HG03196 (cell line): ENCODE measurements at regions not wholly inside any gene's neighbourhood (a gene's known extent, or its start where the extent isn't known, plus 50 kb on each side); places are given as distances from the start of the nearest gene placed in this dataset.

Experiments used
- ATAC-seq: cut with Tn5 transposase; IDR thresholded peaks from one replicate; pipeline ENCODE4 v1.9.1; 2021; ENCODE audit not compliant: unreplicated experiment

DNA sequence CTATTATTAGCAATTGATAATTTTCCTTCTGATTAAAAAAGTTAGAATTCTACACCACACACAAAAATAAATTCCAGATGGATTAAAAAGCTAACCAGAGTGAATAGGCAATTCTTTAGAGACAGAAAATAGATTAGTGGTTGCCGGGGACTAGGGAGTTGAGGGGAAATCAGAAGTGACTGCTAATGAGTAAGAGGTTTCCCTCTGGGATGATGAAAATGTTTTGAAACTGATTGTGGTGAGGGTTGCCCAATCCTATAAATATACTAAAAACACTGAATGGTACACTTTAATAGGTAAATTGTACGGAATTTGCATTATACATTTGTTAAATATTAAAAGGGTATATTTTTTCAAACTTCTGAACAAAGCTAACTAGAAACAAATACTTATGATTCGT lies 214.9 kb downstream of the GPAM start:
- ATAC-seq = no peak

DNA sequence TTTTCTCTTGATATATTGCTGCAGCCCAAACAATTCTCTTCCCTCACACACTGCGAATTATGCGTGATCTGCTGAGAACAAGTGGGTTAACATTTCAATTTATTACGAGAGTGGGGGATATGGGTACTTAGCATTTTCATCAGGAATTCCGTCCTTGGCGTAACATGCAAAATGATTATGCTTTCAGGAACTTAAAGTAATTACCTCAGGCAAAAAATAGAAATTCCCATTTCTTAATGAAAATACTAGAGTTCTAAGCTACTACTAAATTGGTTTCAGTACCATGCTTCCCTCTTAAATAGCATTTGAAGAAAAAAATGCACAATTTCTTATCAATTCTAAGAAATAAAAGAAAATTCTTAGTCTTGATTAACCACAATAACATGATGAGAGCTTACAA lies 213.5 kb downstream of the GPAM start:
- ATAC-seq = no peak

DNA sequence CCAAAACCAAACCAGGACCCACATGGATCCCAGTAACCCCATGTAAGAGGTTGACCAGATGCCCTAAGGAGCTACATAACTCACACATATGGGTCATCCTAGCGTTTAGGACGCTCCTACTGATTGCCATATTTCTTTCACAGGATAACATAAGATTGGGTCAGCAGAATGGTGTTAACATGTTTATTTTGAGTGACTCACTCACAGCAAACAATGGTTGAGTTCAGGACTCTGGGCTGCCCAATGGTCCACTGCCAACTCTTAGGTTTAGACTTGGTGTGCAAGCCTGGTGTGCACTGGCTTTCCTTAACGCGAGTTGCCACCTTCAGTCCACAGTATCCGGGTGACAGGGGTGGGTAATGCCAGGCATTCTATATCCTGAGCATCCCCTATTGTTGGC lies 211.5 kb downstream of the GPAM start:
- no peak for ATAC-seq

DNA sequence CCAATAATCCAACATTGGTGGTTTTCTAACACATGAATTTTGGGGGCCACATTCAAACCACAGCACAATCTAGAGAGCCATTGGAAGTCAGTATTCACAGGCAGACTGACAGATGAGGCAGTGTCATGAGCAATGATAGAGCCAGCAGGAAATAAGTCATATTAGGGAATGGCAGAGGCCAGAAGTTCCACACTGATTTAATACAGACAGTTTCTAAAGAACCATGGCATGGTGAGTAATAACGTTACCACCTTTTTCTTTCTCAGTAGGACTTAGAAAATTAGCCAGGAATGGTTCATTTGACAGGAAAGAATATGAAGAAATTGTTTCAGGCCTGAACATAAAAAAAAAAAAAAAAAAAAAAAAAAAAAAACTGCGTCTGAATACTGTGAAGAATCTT lies 210.3 kb downstream of the GPAM start:
- no peak for ATAC-seq

DNA sequence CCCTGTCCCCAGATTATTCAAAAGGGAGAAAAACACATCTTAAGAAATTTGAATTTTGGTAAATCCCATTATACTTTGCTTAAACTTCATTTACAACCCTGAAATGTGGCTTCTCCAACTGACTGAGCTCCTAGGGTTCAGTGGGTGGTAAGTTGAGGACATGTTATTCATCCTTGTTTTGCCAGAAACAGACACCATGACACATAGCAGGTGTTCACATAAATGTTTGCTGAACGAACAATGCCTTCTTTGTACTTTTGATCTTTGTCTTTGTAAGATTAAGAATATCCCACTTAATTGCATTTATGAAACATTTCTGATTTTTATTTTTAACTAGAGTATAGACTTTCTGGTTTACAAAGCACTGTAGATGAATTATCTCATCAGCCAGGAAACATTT lies 209.7 kb downstream of the GPAM start:
- no peak for ATAC-seq

DNA sequence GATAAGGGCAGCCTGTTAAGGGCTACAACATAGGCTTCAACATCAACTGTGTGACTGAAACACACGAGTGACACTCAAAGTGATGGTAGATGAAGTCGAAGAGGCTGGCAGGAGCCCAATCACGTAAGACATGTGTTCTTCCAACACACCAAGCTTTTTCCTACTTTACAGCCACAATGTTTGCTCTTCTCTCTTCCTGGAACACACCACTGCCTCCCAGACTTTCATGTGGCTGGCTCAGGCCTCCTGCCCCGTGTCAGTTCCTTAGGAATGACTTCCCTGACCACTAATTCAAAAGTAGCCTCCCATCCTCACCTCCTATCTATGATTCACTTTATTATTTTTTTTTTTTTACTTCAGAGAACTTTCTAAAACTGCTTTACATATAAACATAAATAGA lies 209.2 kb downstream of the GPAM start:
- no peak for ATAC-seq

DNA sequence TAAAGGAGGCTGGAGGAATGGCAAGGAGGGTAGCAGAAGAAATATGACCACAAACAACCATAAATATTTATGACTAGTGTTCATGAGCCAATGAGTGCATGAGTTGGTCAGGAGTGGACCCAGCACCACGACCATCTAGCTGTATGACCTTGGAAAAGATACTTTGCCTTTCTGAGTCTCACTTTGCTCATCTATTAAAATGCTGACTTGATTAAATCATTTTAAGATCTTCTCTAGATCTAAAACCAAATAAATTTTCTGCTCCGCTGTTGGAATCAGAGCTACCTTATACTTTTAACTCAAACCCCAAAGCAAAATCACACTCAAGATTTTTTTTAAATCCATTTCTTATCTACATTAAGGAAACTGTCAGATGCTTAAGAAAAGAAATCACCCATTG lies 207.0 kb downstream of the GPAM start:
- ATAC-seq = no peak

DNA sequence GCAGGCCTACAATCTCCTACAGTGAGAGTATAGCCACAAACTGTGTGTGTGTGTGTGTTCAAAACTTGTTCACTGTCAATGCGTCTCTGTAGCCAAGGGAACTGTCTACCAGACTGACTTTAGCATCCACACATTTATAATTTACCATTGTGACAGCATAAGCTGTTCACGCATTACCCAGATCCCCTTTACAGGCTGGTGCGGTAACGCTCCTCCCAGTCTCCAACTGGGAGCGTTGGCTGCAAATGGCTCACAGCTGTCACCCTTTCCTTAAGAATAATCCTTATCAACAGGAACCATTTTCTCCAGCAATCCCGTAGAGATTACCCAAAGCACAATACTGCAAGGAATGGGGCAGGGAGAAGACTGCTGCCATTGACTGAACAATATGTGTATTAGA lies 199.5 kb downstream of the GPAM start:
- no peak for ATAC-seq

DNA sequence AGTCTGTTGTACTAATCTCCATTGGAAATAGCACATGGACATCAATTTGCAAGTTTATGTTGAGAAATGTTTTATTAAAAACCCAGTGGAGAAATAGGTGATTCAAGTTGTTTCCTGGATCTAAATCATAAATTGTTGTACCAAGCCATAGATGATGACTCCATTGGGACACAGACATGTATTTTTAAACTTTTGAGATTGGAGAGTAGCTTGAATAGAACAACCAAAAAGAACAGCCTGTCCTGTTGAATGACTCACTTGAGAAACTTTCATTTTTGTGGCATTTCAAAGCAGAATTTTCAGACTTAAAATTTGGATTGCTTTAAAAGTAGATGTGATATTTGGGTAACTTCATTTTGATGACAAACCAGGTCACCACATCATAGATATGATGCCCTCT lies 197.5 kb downstream of the GPAM start:
- ATAC-seq = no peak

DNA sequence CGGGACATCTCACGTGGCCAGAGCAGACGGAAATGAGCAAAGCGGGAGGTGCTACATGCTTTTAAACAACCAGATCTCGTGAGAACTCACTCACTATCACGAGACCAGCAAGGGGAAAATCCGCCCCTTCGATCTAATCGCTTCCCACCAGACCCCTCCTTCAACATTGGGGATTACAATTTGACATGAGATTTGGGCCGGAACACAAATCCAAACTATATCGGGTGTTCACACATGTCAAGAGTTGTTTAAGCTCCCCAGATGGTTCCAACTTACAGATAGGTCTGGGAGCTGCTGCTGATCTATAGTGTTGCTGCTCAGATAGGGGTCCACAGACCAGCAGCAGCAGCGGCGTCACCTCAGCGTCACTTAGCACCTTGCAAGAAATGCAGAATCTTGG lies 194.9 kb downstream of the GPAM start:
- ATAC-seq = no peak

DNA sequence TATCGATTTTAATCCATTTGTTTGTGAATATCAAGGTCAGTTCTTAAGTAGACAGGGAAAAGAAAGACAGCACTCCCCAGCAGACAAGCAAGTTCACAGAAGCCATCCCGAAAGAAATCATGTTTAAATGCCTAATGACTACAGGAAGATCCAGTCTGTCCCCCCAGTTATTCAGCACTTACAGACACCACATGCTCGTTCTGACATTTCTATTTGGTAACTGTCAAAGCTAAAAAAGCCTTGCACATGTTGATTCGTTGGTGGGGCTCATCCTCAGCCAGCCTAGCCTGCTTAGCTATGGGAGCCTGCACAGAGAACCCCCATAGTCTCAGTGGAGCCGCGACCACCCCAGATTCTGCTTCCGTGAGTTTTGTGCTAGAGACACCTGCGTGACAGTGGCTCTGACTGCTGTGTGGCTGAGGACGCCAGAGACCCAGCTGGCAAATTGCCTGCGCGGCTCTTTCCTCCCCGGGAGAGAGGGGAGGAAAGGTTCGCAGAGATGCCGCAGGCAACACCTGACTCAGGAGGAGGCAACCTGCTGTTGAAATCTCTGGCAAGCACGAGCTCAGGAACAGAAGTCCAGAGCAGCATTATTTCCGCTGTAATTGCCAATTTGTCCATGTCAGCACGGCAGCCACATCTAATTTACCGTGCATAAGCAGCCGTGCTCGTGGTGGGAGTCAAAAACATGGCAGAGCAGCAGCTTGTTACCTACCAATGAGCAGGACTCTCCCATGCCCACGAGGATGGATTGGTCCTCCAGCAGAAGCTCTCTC lies 194.2 kb downstream of the GPAM start:
- no peak for ATAC-seq

DNA sequence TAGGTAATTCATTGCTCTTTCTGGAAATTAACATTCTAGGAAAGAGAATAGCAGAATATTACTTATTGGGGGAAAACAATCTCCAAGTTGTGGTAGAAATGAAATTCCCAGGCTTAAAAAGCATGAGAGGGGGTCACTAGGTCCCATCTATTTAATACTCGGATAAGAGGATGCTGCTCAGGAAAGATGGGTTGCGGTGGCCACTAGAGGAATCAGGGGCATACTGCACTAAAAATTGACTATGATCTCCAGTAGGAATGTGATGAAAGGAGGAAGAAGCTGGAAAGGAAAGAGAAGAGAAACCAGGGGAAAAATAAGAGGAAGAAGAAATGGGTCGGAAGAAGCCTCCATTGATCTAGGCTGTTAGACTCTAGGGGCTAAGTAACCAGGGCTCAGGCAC lies 192.8 kb downstream of the GPAM start:
- no peak for ATAC-seq

DNA sequence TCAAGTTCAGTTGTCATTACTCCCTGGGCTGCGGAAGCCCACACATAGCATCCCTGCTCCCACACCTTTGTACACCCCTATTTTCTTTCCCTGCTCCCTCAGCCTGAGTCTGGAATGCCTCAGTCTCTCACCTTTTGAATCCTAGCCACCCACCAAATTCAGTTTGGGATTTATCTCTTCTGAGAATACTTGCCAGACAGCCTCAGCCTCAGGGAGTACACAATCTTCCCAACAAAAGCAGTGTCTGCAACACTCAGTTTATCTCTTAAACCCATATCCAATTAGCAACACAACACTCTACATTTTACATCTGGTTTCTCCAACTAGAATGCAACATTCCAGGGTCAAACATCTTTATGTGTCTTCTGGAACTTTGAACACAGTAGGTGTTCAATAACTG lies 190.2 kb downstream of the GPAM start:
- ATAC-seq = no peak

DNA sequence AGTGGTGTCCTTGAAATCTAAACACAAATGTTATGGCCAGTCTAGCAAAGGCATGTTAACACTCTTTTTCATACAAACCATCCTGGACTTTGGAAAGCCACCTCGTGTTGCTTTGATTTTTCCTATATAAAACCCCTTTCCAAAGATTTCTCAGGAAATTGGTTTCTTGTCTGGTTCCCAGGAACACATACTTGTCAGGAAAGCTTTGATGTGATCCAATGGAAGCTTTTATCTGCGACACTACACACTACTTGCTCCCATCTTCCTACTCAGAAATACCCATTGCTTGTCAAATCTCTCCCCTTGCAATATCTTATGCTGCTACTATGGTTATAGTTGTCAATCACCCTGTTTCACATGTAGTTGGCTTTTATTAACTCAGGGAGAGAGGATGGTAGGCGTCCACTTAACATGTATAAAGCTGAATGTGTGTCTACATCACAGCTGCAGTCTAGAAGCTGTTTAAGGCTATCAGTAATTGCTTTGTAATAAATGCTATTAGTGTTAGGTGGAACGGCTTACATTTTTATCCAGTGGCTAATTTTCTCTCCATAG lies 189.6 kb downstream of the GPAM start:
- ATAC-seq = no peak

DNA sequence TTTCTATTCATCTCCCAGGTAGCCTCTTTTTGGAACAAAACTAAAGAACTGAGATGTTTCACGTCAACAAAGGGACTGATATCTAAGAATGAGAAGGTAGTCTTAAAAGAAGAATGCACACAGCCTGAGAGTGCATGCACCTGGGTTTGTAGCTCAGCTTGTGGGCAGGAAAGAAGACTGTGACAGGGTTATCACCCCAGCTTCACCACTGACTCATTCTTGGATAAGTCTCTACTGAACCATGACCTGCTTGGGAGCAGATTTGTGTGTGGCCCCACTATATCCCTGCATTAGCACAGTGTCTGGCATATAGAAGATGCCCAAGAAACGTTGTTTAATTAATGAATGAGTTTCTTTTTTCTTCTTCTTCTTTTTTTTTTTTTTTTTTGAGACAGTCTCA lies 187.5 kb downstream of the GPAM start:
- ATAC-seq = peak; percentile 99

DNA sequence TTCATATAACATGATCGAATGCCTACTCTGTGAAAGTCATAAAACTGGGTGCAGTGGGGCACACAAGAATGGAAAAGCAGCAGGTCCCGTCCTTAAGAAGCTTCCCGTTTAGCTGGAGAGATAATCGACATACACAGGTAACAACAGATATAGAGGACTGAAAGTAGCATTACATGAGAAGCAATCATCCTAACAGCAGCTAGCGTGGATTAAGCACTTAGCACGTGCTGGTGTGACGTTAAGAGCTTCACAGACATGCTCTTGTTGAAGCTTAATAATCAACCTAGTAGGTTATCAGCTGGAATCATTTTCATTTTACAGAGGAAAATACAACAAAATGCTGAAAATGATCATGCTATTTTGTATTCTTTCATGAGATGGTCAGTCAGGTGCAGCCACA lies 184.8 kb downstream of the GPAM start:
- ATAC-seq = no peak

DNA sequence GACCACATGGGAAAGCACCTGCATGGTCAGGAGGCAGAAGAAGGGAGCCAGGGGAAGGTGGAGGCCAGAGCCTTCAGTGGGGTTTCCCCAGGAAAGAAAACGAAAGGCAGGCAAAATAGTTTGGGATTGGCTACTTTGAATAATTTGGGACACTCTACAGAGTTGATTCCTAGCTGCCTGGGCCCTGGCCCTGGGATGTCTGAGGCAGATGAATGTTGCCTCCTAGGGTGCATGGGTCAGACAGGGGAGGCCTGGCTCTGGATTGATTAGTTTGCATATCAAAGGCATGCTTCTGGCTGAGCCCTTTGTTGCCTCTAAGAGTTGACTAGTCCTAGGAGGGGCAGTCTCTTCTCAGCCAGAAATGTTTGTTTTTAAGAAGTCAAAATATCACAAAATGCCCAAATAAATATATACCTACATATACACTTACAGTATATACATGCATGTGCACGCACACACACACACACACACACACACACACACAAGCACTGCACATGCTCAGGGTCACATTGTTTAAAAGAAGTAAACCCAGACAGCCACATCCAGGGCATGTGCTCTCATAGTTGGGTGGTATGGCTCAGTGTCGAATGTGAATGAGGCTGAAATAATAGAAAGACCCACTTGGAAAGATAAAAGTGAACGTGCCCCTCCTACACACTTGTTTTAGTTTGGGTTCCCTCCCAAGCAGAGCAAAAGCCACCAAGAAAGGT lies 184.2 kb downstream of the GPAM start:
- ATAC-seq = no peak

DNA sequence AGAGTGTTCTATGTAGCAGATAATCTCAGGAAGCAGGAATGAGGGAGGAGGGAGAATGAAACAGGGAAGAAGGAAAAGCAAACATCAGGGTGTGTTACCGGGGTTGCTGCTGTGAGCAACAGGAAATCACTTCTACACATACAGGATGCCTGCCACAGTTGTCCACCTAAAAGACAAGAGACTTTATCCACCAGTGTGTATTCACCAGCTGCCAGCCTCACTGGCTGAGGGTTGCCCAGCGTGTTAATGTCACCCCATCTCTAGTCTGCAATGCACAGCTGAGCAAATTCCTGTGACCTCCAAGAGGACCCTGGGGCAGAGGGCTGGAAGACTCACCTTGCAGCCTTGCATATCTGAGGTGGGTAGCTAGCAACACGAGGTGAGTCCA lies 183.7 kb downstream of the GPAM start:
- ATAC-seq = no peak

DNA sequence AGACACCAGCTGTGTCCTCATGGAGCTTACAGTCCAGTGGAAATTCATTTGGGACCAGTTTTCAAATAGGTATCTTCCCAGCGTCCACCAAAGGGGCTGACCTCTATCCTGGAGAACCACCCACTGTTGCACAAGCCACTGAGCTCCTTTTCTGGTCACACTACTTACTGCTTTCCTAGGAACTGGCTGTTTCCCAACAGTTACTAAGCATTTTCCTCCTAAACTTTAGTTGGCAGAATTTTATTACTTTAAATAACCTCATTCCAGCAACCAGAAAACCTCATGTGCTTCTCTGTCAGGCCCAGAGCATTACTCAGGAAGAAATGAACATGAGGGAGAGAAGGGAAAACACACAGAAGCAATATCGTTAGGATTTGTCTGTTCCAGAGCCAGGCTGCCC lies 183.1 kb downstream of the GPAM start:
- no peak for ATAC-seq

DNA sequence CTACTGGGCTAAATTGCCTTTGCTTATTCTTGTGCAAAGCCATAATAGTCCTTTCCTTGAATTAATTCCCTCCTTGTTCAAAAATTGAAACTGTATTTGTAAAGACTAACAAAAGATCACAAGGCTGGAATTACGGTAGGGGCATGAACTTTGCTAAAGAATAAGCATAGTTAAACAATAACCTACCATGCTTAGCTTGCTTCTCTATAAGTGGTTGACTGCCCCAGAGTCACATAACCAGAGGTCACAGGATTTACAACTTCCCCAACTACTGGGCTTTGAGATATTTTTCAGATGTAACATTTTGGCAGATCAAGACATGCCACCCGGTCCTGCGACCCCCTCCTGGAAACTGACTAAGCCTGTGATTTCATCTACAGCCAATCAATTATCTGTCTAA lies 181.4 kb downstream of the GPAM start:
- ATAC-seq = no peak

DNA sequence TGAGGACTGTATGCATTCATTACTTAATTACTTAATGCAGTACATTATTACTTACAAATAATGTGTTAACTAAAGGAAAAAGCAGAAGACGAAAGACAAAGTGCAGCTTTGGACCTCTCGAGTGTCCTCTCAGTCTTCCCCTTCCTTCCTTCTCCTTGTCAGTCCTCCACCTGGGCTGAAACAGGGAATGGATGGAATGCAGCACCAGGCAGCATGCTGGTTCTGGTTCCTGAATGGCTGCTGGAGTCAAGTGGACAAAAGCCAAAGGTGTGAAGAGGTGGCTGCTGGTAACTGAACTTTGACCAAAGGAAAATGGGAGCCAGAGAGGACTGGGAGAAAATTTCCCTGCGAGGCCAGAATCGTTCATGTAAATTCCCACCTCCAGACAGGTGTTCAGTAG lies 179.5 kb downstream of the GPAM start:
- ATAC-seq = no peak

DNA sequence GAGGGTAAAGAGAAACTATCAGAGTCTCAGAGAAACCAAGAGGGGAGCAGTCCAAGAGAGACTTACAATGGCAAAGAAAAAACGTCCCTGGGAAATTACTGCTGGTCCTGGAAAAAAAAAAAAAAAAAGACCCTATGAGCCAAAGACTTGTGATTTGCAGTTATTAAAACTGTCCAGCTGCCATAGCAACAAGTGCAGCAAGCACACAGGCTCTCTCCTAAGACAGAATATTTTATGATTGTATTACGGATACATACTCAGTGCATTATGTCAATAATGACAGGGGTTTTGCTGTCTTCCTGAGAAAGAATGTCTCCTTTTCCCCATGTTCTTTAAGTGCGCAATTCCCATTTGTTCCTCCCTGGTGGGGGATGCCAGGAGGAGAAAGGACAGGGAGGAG lies 178.5 kb downstream of the GPAM start:
- ATAC-seq = no peak

DNA sequence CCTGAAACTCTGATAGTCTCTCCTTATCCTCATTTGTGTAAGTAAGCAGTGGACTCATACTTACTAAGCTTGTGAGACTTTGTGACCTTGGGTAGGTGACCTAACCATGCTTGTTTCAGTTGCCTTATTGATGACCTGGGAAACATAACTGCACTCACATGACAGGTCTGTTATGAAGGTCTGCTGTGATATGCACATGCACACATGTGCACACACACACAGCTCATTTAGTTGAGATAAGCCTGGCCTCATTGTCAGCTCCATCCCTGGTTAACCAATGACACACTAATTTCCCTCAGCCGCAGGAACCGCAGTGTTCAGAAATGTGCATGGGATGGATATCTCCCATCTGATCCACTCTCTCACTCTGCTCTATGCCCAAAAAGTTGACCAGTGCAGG lies 177.2 kb downstream of the GPAM start:
- ATAC-seq = no peak
